SK-N-SH (cell line): ENCODE measurements at regions not wholly inside any gene's neighbourhood (a gene's known extent, or its start where the extent isn't known, plus 50 kb on each side); places are given as distances from the start of the nearest gene placed in this dataset.

Source experiments
- CTCF ChIA-PET: fragments of 300-600, 350-600 bp; formaldehyde crosslinking; extraction: SDS; loops from one replicate; lab custom pipeline; 2021; lab: Yijun Ruan, JAX
- POLR2A ChIA-PET: fragments of 350-600 bp; sonication (Branson Sonifier 250); formaldehyde crosslinking; extraction: SDS; loops from one replicate; lab custom pipeline; 2020; ENCODE audit warnings: antibody characterized with exemption, inconsistent platforms; lab: Yijun Ruan, JAX
- DNase-seq: peaks from one replicate; pipeline ENCODE4 v3.0.0; 2012
- H2AFZ ChIP-seq: fragments of 200-600 bp; sonication (generic); 2 replicates; pipeline ENCODE4 v1.8.1; 2016; ENCODE audit warnings: antibody characterized with exemption, mild to moderate bottlenecking, low read depth
- H3F3A ChIP-seq: fragments of 200-600 bp; sonication (generic); replicated peaks from 2 replicates; pipeline ENCODE3; 2016; ENCODE audit warnings: antibody characterized with exemption, mild to moderate bottlenecking; ENCODE audit not compliant: insufficient read depth
- H3K27ac ChIP-seq, 2 experiments: fragments of 200-500 bp in 1 of 2; fragments of 200-600 bp in 1 of 2; sonication (Bioruptor generic) in 1 of 2; sonication (generic), shearing (Covaris generic) in 1 of 2; 2 replicates each; pipeline versions ENCODE4 v1.5.1 to v1.6.1; 2014 to 2016; ENCODE audit warnings: low read depth in 2 of 2, inconsistent platforms in 1 of 2, low read length in 1 of 2, mild to moderate bottlenecking in 1 of 2, mixed read lengths in 1 of 2
- H3K27me3 ChIP-seq: fragments of 200-600 bp; sonication (generic), shearing (Covaris generic); 2 replicates; pipeline ENCODE4 v1.6.1; 2016; ENCODE audit warnings: mixed run types; ENCODE audit not compliant: insufficient read depth
- H3K36me3 ChIP-seq, 2 experiments: fragments of 200-500 bp in 1 of 2; fragments of 200-600 bp in 1 of 2; sonication (Bioruptor generic) in 1 of 2; sonication (generic) in 1 of 2; replicated peaks in 1 of 2; 2 replicates each; pipeline versions ENCODE3 to v1.5.1; 2014 to 2016; ENCODE audit warnings: low read length in 1 of 2, mild to moderate bottlenecking in 1 of 2; ENCODE audit not compliant: insufficient read depth in 2 of 2, control insufficient read depth in 1 of 2
- H3K4me1 ChIP-seq, 2 experiments: fragments of 200-500 bp in 1 of 2; fragments of 200-600 bp in 1 of 2; sonication (Bioruptor generic) in 1 of 2; sonication (generic), shearing (Covaris generic) in 1 of 2; 2 replicates each; pipeline versions ENCODE4 v1.5.1 to v1.6.1; 2014 to 2016; ENCODE audit warnings: low read depth in 1 of 2, low read length in 1 of 2, mixed run types in 1 of 2; ENCODE audit not compliant: insufficient read depth in 2 of 2, control insufficient read depth in 1 of 2
- H3K4me2 ChIP-seq: fragments of 200-600 bp; sonication (generic), shearing (Covaris generic); 2 replicates; pipeline ENCODE4 v1.6.1; 2017; ENCODE audit warnings: mixed run types
- H3K4me3 ChIP-seq, 2 experiments: fragments of 200-500 bp in 1 of 2; fragments of 200-600 bp in 1 of 2; sonication (Bioruptor generic) in 1 of 2; sonication (generic), shearing (Covaris generic) in 1 of 2; 2 replicates each; pipeline versions ENCODE4 v1.5.1 to v1.8.1; 2014 to 2016; ENCODE audit warnings: low read depth in 2 of 2, inconsistent platforms in 1 of 2, low read length in 1 of 2, mild to moderate bottlenecking in 1 of 2, mixed read lengths in 1 of 2, moderate library complexity in 1 of 2
- H3K79me2 ChIP-seq: fragments of 200-600 bp; sonication (generic); 2 replicates; pipeline ENCODE4 v1.8.1; 2017; ENCODE audit warnings: mild to moderate bottlenecking; ENCODE audit not compliant: insufficient read depth
- H3K9ac ChIP-seq: fragments of 200-600 bp; sonication (generic); 2 replicates; pipeline ENCODE4 v1.6.1; 2017; ENCODE audit warnings: mixed run types
- H3K9me2 ChIP-seq: fragments of 200-600 bp; sonication (generic); 2 replicates; pipeline ENCODE4 v1.6.1; 2017; ENCODE audit warnings: mixed run types
- H3K9me3 ChIP-seq: fragments of 200-600 bp; sonication (generic); 2 replicates; pipeline ENCODE4 v1.6.1; 2017; ENCODE audit warnings: mixed run types, mild to moderate bottlenecking, moderate library complexity
- H4K20me1 ChIP-seq: fragments of 200-600 bp; sonication (generic); 2 replicates; pipeline ENCODE4 v1.6.1; 2017; ENCODE audit warnings: mild to moderate bottlenecking, mixed run types; ENCODE audit not compliant: insufficient read depth
- EP300 ChIP-seq, 2 experiments: IDR thresholded peaks; 2 replicates each; pipeline versions ENCODE4 v1.4.0 to v1.6.1; 2012; ENCODE audit warnings: borderline replicate concordance in 1 of 2, low read depth in 1 of 2, low read length in 1 of 2
- EZH2phosphoT487 ChIP-seq: fragments of 200-600 bp; sonication (generic); IDR thresholded peaks from 2 replicates; pipeline ENCODE4 v1.6.1; 2017; ENCODE audit warnings: low read depth, mixed run types, mild to moderate bottlenecking, antibody characterized with exemption, moderate library complexity, borderline replicate concordance
- FOSL2 ChIP-seq: IDR thresholded peaks from 2 replicates; pipeline ENCODE4 v1.4.0; 2012; ENCODE audit warnings: low read depth, mild to moderate bottlenecking, moderate library complexity, borderline replicate concordance
- FOXM1 ChIP-seq: IDR thresholded peaks from 2 replicates; pipeline ENCODE4 v1.4.0; 2012; ENCODE audit warnings: low read depth, mild to moderate bottlenecking
- MEF2A ChIP-seq: IDR thresholded peaks from 2 replicates; pipeline ENCODE4 v1.4.0; 2012; ENCODE audit warnings: low read depth, borderline replicate concordance
- SIN3A ChIP-seq: IDR thresholded peaks from 2 replicates; pipeline ENCODE4 v1.6.1; 2012; ENCODE audit warnings: low read depth, mild to moderate bottlenecking, low read length, moderate library complexity, borderline replicate concordance
- TAF1 ChIP-seq: IDR thresholded peaks from 2 replicates; pipeline ENCODE4 v1.6.1; 2012; ENCODE audit warnings: low read depth, mild to moderate bottlenecking, low read length, moderate library complexity, borderline replicate concordance
- WGBS: methylation state at CpG from one replicate; pipeline ENCODE4 v1.1.6; 2017; ENCODE audit warnings: low lambda C conversion rate; 5-methylcytosine and 5-hydroxymethylcytosine counted together
- TF ChIP-seq, protein P1 (sequence below): IDR thresholded peaks from 2 replicates; pipeline ENCODE4 v1.6.1; 2012; ENCODE audit warnings: mild to moderate bottlenecking, low read depth, low read length, moderate library complexity
- TF ChIP-seq, protein P2 (sequence below): IDR thresholded peaks from 2 replicates; pipeline ENCODE4 v1.4.0; 2012; ENCODE audit warnings: low read depth
- TF ChIP-seq, protein P3 (sequence below): IDR thresholded peaks from 2 replicates; pipeline ENCODE4 v1.4.0; 2012; ENCODE audit warnings: low read depth, borderline replicate concordance

DNA sequence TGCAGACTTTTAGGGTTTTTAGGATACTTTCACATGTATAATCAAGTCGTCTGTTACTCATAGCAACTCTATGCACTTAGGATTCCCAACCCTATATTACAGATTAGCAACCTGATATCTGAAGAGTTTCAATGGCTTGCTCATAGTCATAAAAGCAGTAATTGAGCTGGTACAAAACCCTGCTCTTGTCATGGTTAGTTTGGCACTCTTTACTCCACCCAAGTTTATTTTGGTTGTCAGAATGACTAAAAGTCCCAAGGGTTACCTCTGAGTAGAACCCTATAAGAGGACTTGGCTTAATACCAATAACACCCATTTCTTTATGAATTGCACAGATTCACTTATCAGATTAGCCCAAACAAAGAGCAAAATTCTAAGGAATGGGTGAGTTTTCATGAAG lies 550.6 kb downstream of the SOX6 start (continued):
- TF ChIP-seq, protein P1, sequence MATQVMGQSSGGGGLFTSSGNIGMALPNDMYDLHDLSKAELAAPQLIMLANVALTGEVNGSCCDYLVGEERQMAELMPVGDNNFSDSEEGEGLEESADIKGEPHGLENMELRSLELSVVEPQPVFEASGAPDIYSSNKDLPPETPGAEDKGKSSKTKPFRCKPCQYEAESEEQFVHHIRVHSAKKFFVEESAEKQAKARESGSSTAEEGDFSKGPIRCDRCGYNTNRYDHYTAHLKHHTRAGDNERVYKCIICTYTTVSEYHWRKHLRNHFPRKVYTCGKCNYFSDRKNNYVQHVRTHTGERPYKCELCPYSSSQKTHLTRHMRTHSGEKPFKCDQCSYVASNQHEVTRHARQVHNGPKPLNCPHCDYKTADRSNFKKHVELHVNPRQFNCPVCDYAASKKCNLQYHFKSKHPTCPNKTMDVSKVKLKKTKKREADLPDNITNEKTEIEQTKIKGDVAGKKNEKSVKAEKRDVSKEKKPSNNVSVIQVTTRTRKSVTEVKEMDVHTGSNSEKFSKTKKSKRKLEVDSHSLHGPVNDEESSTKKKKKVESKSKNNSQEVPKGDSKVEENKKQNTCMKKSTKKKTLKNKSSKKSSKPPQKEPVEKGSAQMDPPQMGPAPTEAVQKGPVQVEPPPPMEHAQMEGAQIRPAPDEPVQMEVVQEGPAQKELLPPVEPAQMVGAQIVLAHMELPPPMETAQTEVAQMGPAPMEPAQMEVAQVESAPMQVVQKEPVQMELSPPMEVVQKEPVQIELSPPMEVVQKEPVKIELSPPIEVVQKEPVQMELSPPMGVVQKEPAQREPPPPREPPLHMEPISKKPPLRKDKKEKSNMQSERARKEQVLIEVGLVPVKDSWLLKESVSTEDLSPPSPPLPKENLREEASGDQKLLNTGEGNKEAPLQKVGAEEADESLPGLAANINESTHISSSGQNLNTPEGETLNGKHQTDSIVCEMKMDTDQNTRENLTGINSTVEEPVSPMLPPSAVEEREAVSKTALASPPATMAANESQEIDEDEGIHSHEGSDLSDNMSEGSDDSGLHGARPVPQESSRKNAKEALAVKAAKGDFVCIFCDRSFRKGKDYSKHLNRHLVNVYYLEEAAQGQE = no peak
- no peak for TF ChIP-seq FOSL2
- TF ChIP-seq, protein P2, sequence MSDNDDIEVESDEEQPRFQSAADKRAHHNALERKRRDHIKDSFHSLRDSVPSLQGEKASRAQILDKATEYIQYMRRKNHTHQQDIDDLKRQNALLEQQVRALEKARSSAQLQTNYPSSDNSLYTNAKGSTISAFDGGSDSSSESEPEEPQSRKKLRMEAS = no peak
- TF ChIP-seq, protein P3, sequence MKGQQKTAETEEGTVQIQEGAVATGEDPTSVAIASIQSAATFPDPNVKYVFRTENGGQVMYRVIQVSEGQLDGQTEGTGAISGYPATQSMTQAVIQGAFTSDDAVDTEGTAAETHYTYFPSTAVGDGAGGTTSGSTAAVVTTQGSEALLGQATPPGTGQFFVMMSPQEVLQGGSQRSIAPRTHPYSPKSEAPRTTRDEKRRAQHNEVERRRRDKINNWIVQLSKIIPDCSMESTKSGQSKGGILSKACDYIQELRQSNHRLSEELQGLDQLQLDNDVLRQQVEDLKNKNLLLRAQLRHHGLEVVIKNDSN = no peak
- no peak for TF ChIP-seq MEF2A

DNA sequence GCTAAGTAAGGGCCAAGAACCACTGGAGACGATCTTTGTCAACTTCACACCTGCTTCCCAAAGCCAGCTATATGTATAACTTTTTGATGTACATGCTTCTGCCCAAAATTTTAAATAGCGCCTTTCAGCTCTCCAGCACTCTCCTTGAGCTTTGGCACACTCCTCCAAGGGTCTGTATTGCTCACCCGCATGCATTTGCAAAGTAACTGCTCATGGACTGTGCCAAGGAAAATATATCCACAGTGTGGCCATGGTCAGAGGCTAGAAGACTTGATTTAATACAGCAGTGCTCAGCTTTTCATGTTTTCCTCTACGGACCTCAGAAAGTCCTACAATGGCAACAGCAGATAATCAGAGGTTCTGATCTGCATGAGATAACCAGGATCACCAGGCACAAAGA lies 550.1 kb downstream of the SOX6 start:
- Histone ChIP-seq H3K9me2 (0 out of 2 replicates have a peak, but pooled peaks cover 2% of the 10 kb centered on the region), H3K36me3 (no peaks in the 10 kb centered on the region), H3K79me2 (no peaks in the 10 kb centered on the region), H2AFZ (no peak overlapping the region), H3K4me2 (no peak overlapping the region), H4K20me1 (no peaks in the 10 kb centered on the region), H3K9ac (no peak overlapping the region), H3K4me1 (no peaks in the 10 kb centered on the region; a peak in 1 of 4 replicates), H3K9me3 (no peaks in the 10 kb centered on the region), H3K4me3 (no peak overlapping the region), H3K27me3 (no peaks in the 10 kb centered on the region), H3K27ac (no peak overlapping the region), H3F3A (no peaks in the 10 kb centered on the region)
- 46% methylated on average over 4 of the region's 4 CpGs for WGBS
- ChIA-PET POLR2A (no interaction called here), CTCF (interaction anchor here (1.3 kb wide), 1 partner anchor 10 kb away, joined by 3 read pairs; no protein-coding TSS in a partner anchor)
- no peak for TF ChIP-seq SIN3A
- no peak for DNase-seq

DNA sequence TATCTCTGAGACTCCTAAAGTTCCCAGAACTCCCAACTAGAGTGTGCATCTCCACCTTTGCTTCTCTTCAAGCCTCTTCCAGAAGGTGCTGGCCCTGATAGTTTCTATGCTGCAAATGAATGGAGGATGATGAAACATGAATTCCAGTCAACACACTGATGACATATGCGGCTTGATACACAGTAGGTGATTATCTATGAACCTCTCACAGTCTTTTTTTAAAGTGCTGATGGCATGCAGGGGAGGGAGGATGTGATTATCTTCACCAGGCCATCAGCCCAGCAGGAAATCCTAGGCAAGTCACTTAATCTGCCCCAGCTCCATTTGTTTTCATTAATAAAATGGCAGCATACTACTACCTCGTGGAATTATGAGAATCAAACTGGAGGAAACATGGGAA lies 548.5 kb downstream of the SOX6 start:
- Histone ChIP-seq H3K27me3 (no peaks in the 10 kb centered on the region), H3K79me2 (no peaks in the 10 kb centered on the region), H3K9ac (no peak overlapping the region), H4K20me1 (no peaks in the 10 kb centered on the region), H3K4me1 (no peaks in the 10 kb centered on the region; a peak in 1 of 4 replicates), H3K4me3 (no peak overlapping the region), H2AFZ (no peak overlapping the region), H3K9me3 (no peaks in the 10 kb centered on the region), H3F3A (no peaks in the 10 kb centered on the region), H3K27ac (no peak overlapping the region), H3K36me3 (no peaks in the 10 kb centered on the region), H3K9me2 (0 out of 2 replicates have a peak, but pooled peaks cover 2% of the 10 kb centered on the region), H3K4me2 (no peak overlapping the region)
- TF ChIP-seq TAF1 (no peak), EP300 (IDR thresholded peaks at IDR 0.05; ENCODE audit: borderline replicate concordance in 1 of 2, low read depth in 1 of 2, low read length in 1 of 2) (no peak), EZH2phosphoT487 (no peak), FOXM1 (no peak)
- TF ChIP-seq, protein P1 = no peak
- TF ChIP-seq, protein P3 = no peak
- POLR2A ChIA-PET = no interaction called here
- 23% methylated on average over 2 of the region's 2 CpGs for WGBS
- no peak for DNase-seq
- CTCF ChIA-PET = interaction anchor here (1.5 kb wide), 1 partner anchor 27 kb away, joined by 3 read pairs; no protein-coding TSS in a partner anchor
